ENCODE measurements at regions not wholly inside any gene's neighbourhood (a gene's known extent, or its start where the extent isn't known, plus 50 kb on each side); places are given as distances from the start of the nearest gene placed in this dataset.

DNA sequence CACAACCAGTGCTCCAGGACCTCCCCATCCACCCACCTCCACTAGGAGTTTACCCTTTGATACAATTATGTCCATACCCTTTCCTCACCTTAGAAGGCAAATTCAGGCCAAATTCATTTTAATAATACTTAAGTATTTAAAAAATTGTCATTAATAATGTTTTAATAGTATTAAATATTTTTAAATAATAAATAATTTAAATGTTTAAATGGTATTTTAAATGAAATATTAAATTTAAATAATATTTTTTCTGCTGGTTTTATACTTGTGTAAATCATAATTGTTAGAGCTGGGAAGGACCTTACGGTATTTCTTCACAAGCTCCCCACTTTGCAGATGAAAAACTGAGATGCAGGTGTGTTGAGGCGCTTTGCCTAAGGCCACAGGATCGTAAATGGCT, 67.8 kb downstream of the NRN1 start:
- POLR2A ChIA-PET: no interaction called here
- no peaks in the 10 kb centered on the region for H3K27me3 ChIP-seq (ENCODE audit: control insufficient read depth, insufficient read depth, low read length)
- H3K9me3 ChIP-seq (ENCODE audit: control insufficient read depth, insufficient read depth, low read length): peaks cover 23% of the 10 kb centered on the region
- DNase-seq (ENCODE audit: low read depth, low spot score): no peak
- CTCF ChIA-PET: no interaction called here
- no peak overlapping the region for H3K4me3 ChIP-seq (ENCODE audit: low read depth, low read length)
- no peak overlapping the region for H3K27ac ChIP-seq (ENCODE audit: low read depth, low read length)
- TF ChIP-seq, protein P1, sequence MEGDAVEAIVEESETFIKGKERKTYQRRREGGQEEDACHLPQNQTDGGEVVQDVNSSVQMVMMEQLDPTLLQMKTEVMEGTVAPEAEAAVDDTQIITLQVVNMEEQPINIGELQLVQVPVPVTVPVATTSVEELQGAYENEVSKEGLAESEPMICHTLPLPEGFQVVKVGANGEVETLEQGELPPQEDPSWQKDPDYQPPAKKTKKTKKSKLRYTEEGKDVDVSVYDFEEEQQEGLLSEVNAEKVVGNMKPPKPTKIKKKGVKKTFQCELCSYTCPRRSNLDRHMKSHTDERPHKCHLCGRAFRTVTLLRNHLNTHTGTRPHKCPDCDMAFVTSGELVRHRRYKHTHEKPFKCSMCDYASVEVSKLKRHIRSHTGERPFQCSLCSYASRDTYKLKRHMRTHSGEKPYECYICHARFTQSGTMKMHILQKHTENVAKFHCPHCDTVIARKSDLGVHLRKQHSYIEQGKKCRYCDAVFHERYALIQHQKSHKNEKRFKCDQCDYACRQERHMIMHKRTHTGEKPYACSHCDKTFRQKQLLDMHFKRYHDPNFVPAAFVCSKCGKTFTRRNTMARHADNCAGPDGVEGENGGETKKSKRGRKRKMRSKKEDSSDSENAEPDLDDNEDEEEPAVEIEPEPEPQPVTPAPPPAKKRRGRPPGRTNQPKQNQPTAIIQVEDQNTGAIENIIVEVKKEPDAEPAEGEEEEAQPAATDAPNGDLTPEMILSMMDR (IDR thresholded peaks at IDR 0.05; ENCODE audit: low read depth, low read length): no peak

DNA sequence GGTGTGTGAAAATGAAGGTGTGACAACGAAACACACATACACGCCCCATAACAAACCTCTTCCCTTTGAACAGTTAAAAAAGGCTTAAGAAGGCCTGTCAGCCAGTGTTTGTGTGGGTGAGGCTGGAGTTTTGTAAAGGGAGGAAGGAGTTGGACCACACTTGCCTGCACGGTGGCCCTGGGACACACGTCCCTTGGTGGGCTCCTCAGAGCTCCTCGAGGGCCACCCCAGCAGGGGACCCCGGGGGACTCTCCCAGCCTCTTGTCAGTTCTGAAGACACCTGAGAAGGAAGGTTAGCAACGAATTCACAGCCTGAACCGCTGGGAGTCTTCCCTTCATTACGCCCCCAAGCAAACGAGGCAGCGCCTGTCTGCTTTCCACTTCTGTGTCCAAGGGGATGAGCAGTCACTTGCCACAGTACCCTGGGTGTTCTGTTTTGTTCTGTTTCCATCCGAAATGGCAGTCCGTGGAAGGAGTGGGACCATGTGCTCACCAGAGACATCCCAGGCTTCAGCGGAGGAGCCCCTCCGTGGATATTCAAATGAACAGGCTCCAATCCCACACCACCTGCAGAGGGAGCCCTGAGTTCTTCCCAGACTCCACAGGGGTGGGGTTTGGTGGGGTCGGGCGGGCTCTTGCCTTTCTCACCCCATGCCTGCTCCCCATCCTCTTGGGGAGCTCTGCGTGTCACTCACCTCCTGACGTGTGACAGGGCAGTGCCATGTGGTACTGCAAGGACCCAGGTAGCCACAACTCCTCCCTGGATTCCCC, 68.6 kb downstream of the NRN1 start:
- no peaks in the 10 kb centered on the region for H3K27me3 ChIP-seq (ENCODE audit: control insufficient read depth, insufficient read depth, low read length)
- TF ChIP-seq, protein P1 (IDR thresholded peaks at IDR 0.05; ENCODE audit: low read depth, low read length): no peak
- no peak overlapping the region for H3K27ac ChIP-seq (ENCODE audit: low read depth, low read length)
- H3K9me3 ChIP-seq (ENCODE audit: control insufficient read depth, insufficient read depth, low read length): peaks cover 23% of the 10 kb centered on the region
- no peak for DNase-seq (ENCODE audit: low read depth, low spot score)
- POLR2A ChIA-PET: no interaction called here
- CTCF ChIA-PET: no interaction called here
- H3K4me3 ChIP-seq (ENCODE audit: low read depth, low read length): no peak overlapping the region

DNA sequence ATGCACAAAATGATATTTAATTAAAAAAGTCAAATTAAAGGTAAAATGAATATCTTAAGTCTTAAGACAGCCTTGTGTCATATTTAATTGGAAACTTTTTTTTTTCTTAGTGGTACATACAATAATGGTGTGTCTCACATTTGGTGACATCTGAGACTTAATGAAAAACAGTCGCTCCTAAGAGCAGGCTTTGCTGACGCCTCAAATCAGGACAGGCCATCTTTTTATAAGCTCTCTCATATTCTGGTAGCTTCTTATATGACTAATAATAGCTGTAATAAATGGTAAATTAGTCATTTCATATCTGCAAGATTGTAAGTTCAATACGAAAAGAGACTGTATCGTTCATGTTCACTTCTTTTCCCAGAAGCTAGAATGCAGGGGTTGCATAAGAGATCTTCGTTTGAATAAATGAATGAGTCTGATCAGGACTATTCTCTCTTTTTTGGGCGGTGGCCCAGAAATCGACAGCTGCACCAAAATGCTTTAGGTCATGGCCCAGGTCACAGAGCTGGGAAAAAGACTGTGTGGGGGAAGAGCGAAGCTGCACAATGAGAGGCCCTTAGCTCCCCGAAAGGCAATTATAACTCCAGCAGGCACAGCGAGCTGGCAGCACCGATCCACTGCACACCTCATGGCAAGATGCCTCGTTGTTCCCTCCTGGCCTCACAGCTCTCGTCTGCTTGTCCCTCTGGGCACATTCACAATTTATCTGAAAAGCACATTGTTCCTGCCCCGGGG, 69.4 kb downstream of the NRN1 start:
- ChIA-PET POLR2A (no interaction called here), CTCF (no interaction called here)
- DNase-seq (ENCODE audit: low read depth, low spot score): no peak
- no peak overlapping the region for H3K4me3 ChIP-seq (ENCODE audit: low read depth, low read length)
- H3K27me3 ChIP-seq (ENCODE audit: control insufficient read depth, insufficient read depth, low read length): no peaks in the 10 kb centered on the region
- TF ChIP-seq, protein P1 (IDR thresholded peaks at IDR 0.05; ENCODE audit: low read depth, low read length): no peak
- H3K9me3 ChIP-seq (ENCODE audit: control insufficient read depth, insufficient read depth, low read length): peaks cover 27% of the 10 kb centered on the region
- no peak overlapping the region for H3K27ac ChIP-seq (ENCODE audit: low read depth, low read length)

DNA sequence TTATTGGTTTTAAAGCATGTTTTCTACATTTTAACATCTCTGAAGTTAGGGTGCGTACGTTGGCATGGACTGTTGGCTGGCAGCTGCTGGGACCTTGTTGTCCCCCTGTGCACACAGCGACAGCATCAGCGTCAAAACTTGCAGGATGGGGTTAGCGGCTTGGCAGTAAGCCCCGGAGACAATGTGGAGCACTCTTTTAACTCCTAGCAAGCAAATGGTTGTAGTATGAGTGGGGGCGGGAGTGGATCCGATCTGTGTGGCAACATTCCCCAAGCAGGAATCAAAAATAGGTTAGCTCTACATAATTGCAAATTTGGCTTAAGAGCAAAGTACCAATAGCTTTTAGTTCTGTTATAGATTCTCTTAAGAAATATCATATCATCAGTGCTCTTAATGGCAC, 70.1 kb downstream of the NRN1 start:
- Histone ChIP-seq H3K27ac (ENCODE audit: low read depth, low read length) (no peak overlapping the region), H3K4me3 (ENCODE audit: low read depth, low read length) (no peak overlapping the region), H3K9me3 (ENCODE audit: control insufficient read depth, insufficient read depth, low read length) (peaks cover 27% of the 10 kb centered on the region), H3K27me3 (ENCODE audit: control insufficient read depth, insufficient read depth, low read length) (no peaks in the 10 kb centered on the region)
- ChIA-PET POLR2A (no interaction called here), CTCF (no interaction called here)
- DNase-seq (ENCODE audit: low read depth, low spot score): no peak
- TF ChIP-seq, protein P1 (IDR thresholded peaks at IDR 0.05; ENCODE audit: low read depth, low read length): no peak

DNA sequence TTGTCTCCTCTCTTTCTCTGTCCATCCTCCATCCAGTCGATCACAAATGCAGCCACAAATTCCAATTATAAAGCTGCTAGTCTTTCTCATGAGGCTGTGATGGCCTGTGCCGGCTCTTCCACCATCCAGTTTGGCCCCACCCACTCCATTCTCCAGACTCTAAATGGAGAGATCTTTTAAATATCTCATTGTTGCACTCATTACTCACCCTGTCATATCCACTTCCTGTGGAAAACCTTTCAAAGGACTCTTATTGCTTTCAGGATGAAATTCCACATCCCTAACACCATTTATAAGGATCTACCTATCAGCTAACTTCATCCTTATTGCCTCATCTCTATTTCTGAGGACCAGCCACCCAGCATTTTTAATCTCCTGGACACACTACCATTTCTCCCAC, 70.6 kb downstream of the NRN1 start:
- peaks cover 25% of the 10 kb centered on the region for H3K9me3 ChIP-seq (ENCODE audit: control insufficient read depth, insufficient read depth, low read length)
- ChIA-PET CTCF (no interaction called here), POLR2A (no interaction called here)
- TF ChIP-seq, protein P1 (IDR thresholded peaks at IDR 0.05; ENCODE audit: low read depth, low read length): no peak
- DNase-seq (ENCODE audit: low read depth, low spot score): no peak
- no peaks in the 10 kb centered on the region for H3K27me3 ChIP-seq (ENCODE audit: control insufficient read depth, insufficient read depth, low read length)
- H3K27ac ChIP-seq (ENCODE audit: low read depth, low read length): no peak overlapping the region
- no peak overlapping the region for H3K4me3 ChIP-seq (ENCODE audit: low read depth, low read length)

Measured in AG04450 (cell line).